ENCODE measurements at regions not wholly inside any gene's neighbourhood (a gene's known extent, or its start where the extent isn't known, plus 50 kb on each side); places are given as distances from the start of the nearest gene placed in this dataset.
"Not testable (repeated sequence)": the region's sequence is repeated elsewhere in the genome, so short reads cannot be mapped to it uniquely, and the experiment has no call there.

- no peak overlapping the region for H3K4me3 ChIP-seq (ENCODE audit: control insufficient read depth, low read depth, low read length)
- TF ChIP-seq CTCF (conservative IDR thresholded peaks at IDR 0.05; ENCODE audit: control insufficient read depth, insufficient read depth, low read depth, low read length): no peak
- no peak for DNase-seq (ENCODE audit: low read depth)
These were observed 86.7 kb downstream of the ALG10 start for GRCh38 chr12:34108967-34109366.

- DNase-seq (ENCODE audit: low read depth): no peak
- TF ChIP-seq CTCF (conservative IDR thresholded peaks at IDR 0.05; ENCODE audit: control insufficient read depth, insufficient read depth, low read depth, low read length): no peak
- H3K4me3 ChIP-seq (ENCODE audit: control insufficient read depth, low read depth, low read length): no peak overlapping the region
These were observed 87.1 kb downstream of the ALG10 start for GRCh38 chr12:34109390-34109789.

- not testable (repeated sequence) for H3K4me3 ChIP-seq (ENCODE audit: control insufficient read depth, low read depth, low read length); DNase-seq (ENCODE audit: low read depth)
These were observed 87.7 kb downstream of the ALG10 start for GRCh38 chr12:34109909-34110531.

- TF ChIP-seq CTCF (conservative IDR thresholded peaks at IDR 0.05; ENCODE audit: control insufficient read depth, insufficient read depth, low read depth, low read length): no peak
- no peak for DNase-seq (ENCODE audit: low read depth)
- H3K4me3 ChIP-seq (ENCODE audit: control insufficient read depth, low read depth, low read length): no peak overlapping the region
These were observed 97.1 kb downstream of the ALG10 start for GRCh38 chr12:34119366-34119765.

- no peak for TF ChIP-seq CTCF (conservative IDR thresholded peaks at IDR 0.05; ENCODE audit: control insufficient read depth, insufficient read depth, low read depth, low read length)
- DNase-seq (ENCODE audit: low read depth): no peak
- no peak overlapping the region for H3K4me3 ChIP-seq (ENCODE audit: control insufficient read depth, low read depth, low read length)
These were observed 99.1 kb downstream of the ALG10 start for GRCh38 chr12:34121360-34121759.

- DNase-seq (ENCODE audit: low read depth): peak; percentile 61
- H3K4me3 ChIP-seq (ENCODE audit: control insufficient read depth, low read depth, low read length): not testable (repeated sequence)
- TF ChIP-seq CTCF (conservative IDR thresholded peaks at IDR 0.05; ENCODE audit: control insufficient read depth, insufficient read depth, low read depth, low read length): peak; percentile 87
These were observed 100.8 kb downstream of the ALG10 start for GRCh38 chr12:34123092-34123491.

GRCh38 chr12:34124608-34125007 is 102.3 kb downstream of the ALG10 start:
- no peak overlapping the region for H3K4me3 ChIP-seq (ENCODE audit: control insufficient read depth, low read depth, low read length)
- DNase-seq (ENCODE audit: low read depth): no peak
- TF ChIP-seq CTCF (conservative IDR thresholded peaks at IDR 0.05; ENCODE audit: control insufficient read depth, insufficient read depth, low read depth, low read length): no peak

Data from fibroblast of mammary gland (primary cell).